Upper lobe of left lung (tissue), 4 donors: ENCODE measurements at regions not wholly inside any gene's neighbourhood (a gene's known extent, or its start where the extent isn't known, plus 50 kb on each side); places are given as distances from the start of the nearest gene placed in this dataset.

Experiments
- CTCF ChIP-seq, 6 experiments: fragments of 450-650 bp in 4 of 6; fragments of 200-600 bp in 2 of 6; sonication (generic) in 2 of 6; IDR thresholded peaks; one replicate each; pipeline ENCODE4 v1.5.1; 2016 to 2019; ENCODE audit warnings: antibody characterized with exemption in 6 of 6
- EP300 ChIP-seq, 4 donors: sonication (generic); formaldehyde crosslinking; IDR thresholded peaks; one replicate each; pipeline ENCODE4 v1.5.1; 2017; ENCODE audit warnings: antibody characterized with exemption in 4 of 4, control low read depth in 2 of 4
- POLR2A ChIP-seq, 4 donors: fragments of 450-650 bp; IDR thresholded peaks; one replicate each; pipeline ENCODE4 v1.5.1; 2016 to 2017; ENCODE audit warnings: antibody characterized with exemption in 4 of 4, mild to moderate bottlenecking in 2 of 4
- POLR2AphosphoS5 ChIP-seq, 2 donors: sonication (generic); formaldehyde crosslinking; IDR thresholded peaks; one replicate each; pipeline ENCODE4 v1.5.1; 2017; ENCODE audit warnings: antibody characterized with exemption in 2 of 2

- TF ChIP-seq CTCF (IDR thresholded peaks at IDR 0.05): no peak
- no peak for TF ChIP-seq EP300 (IDR thresholded peaks at IDR 0.05)
- no peak for TF ChIP-seq POLR2AphosphoS5 (IDR thresholded peaks at IDR 0.05)
- no peak for TF ChIP-seq POLR2A (IDR thresholded peaks at IDR 0.05)
Observed at GRCh38 chr15:36066757-36067156, 512.7 kb upstream of the CDIN1 start.
